ENCODE measurements at regions not wholly inside any gene's neighbourhood (a gene's known extent, or its start where the extent isn't known, plus 50 kb on each side); places are given as distances from the start of the nearest gene placed in this dataset.

DNA sequence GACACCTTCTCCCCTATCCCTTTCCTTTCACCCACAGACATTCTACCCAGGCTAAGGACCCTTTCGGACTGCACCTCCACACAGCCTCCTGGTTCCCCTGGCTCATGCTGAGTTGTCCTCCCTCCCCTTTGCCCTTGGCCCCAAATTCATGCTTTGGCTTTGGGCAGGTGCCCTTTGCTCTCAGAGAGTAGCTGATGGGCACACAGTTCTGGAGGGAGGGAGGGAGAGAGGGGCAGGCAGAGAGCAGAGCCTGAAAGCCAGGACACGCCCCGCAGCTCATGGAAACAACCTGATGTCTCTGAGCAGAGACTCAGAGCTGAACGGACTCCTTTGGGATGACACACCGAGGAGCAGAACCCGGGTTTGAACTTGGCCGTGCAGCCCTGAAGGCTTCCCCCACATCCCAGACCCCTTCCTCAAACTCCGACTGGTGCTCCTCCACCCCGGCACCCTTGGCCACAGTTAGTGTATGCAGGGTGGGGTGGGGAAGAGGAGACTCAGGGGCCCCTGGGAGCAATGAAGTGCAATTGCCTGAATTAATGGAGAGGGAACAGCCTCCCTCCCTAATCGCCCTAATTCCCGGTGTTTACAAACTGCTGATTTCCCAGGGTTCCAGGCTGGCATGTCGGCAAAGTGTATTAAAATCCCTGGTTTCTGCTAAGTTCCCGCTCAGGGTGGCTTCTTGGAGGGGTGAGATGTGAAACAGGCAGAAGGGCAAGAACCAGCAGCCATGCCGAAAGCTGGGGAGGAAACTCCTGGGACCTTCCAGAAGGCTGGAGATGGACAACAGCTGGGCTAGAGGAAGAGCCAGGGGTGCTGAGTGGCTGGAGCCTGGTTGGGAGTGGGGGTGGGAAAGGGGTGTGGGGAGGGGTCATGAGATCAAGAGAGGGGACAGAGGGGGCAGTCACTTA, 71.2 kb upstream of the SHISAL1 start:
- no peak for TF ChIP-seq EZH2 (IDR thresholded peaks at IDR 0.05)
- no peak for TF ChIP-seq CTCF (IDR thresholded peaks at IDR 0.05)
- no peak for TF ChIP-seq EZH2phosphoT487 (IDR thresholded peaks at IDR 0.05)

Data from neural progenitor cell (in vitro differentiated cells).